Superior temporal gyrus (tissue), 1 donor: ENCODE measurements at regions not wholly inside any gene's neighbourhood (a gene's known extent, or its start where the extent isn't known, plus 50 kb on each side); places are given as distances from the start of the nearest gene placed in this dataset.

ENCODE experiments used
- DNase-seq: peaks from one replicate; pipeline ENCODE4 v3.0.0-alpha.2; 2016; ENCODE audit errors: extremely low spot score

GRCh38 chr4:89551191-89551590, 243.6 kb upstream of the GPRIN3 start:
- DNase-seq = no peak

DNA sequence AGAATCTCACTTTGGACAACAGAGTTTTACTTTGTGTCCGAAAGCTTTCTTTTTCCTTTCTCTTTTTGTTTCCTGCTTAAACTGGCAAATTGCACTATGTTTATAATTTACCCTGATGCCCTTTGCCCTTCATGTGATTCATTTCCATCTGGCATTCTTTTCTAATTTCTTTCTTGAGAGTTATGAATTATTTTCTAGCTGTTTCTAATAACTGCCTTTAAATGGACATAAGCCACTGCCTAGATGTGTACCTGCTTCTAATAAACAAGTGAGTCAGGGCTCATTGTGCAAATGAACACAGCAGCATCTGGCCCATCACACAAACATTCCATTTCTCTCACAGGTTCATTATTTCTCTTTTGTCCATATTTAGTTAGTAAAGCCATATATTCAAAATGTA, 242.3 kb upstream of the GPRIN3 start:
- DNase-seq = no peak

GRCh38 chr4:89545315-89545714, 237.7 kb upstream of the GPRIN3 start:
- DNase-seq = no peak

GRCh38 chr4:89541998-89542397, 234.4 kb upstream of the GPRIN3 start:
- no peak for DNase-seq

GRCh38 chr4:89539797-89540711, 232.5 kb upstream of the GPRIN3 start:
- DNase-seq = no peak

DNA sequence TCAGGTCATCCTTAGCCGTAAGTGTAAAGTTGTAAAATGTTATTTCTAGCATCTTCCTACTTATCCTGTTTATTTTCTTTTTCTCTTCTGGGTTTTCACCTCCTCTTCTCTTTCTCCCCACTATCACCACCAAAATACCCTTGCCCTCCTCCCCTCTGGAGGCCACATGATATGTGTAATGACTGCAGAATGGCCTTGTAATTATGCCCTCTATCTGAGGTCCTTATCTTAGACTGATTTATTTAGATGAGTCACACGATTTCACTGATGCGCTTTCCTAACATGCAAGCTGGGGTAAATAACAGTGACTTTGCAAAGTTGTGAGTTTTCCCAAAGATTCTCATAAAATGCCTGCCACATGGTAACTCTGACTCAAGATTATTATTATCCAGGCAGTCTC, 231.8 kb upstream of the GPRIN3 start:
- DNase-seq = no peak

DNA sequence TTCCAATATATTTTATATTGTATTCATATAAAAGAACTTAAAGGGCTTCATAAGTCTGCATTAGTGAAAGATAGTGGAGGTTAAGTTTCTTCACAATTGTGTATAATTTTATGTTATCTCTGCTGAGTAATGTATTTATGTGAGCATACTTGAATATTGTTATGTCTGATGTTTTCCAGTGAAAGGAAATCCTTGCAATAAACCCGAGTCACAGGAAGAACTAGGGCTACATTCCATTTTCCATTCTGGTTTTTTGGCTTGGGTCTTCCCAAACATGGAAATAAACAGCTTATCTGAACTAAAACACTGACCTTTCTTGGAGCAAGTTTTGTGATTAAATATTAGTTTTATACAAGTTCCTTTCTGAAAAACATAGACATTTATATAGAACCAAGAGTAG, 231.3 kb upstream of the GPRIN3 start:
- DNase-seq = no peak

GRCh38 chr4:89538171-89538570, 230.6 kb upstream of the GPRIN3 start:
- DNase-seq = no peak

- DNase-seq = no peak
These were observed 229.7 kb upstream of the GPRIN3 start for GRCh38 chr4:89537281-89537680.

- no peak for DNase-seq
These were observed 227.7 kb upstream of the GPRIN3 start for GRCh38 chr4:89535251-89535650.

- DNase-seq = no peak
These were observed 226.8 kb upstream of the GPRIN3 start for GRCh38 chr4:89534356-89534755.

- DNase-seq = no peak
These were observed 224.5 kb upstream of the GPRIN3 start for GRCh38 chr4:89531932-89532640.

GRCh38 chr4:89528526-89529133, 221.0 kb upstream of the GPRIN3 start:
- no peak for DNase-seq

DNA sequence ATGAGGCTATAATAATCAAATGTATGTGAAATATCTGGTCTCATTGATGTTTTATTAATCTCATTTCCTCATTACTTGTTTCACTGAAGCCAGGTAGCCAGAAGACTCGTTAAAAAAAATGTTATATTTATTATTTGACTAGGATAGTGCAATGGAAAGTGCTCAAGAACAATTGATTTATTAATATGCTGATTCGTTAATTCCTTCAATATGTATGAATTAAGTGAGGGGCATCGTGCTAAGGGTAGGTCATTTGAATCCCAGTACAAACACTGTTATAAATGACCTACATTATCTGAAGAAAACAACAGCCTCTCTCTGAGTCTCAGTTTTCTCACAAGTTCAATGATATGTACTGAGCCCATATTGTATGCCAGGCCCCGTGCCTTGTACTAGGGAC, 214.2 kb upstream of the GPRIN3 start:
- no peak for DNase-seq

- no peak for DNase-seq
These were observed 212.2 kb upstream of the GPRIN3 start for GRCh38 chr4:89519771-89520320.

DNA sequence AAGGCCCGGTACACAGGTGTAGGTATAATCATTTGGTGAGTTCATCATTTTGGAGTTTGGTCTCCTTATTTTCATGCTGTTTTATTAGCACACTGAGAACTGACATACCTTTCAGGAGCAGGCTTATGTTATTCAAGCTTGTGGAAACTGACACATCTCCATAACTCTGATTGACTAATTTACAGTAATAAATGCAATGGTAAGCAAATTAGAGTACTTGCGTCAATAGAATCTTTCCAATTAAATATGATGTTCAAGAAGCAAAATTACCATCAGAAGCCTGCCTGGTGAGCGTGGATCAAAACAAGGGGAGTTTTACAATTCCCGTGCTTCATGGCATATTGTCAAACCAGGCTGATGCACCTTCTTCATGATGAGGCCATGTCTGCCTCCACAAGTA, 210.7 kb upstream of the GPRIN3 start:
- no peak for DNase-seq

DNA sequence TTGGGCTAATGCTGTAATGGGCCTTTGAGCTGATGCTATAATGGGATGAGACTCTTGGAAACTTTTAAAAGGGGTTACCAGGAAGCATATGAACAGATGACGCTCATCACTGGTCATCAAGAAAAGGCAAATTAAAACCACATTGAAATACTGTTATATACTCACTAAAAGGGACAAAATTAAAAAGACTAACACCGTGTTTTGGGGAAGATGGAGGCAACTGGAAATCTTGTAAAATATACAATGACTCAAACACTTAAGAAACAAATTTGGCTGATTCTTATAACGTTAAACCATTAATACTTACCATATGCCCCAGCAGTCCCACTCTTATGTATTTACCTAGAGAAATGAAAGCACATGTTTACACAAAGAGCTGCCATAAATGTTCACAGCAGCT, 207.2 kb upstream of the GPRIN3 start:
- no peak for DNase-seq

DNA sequence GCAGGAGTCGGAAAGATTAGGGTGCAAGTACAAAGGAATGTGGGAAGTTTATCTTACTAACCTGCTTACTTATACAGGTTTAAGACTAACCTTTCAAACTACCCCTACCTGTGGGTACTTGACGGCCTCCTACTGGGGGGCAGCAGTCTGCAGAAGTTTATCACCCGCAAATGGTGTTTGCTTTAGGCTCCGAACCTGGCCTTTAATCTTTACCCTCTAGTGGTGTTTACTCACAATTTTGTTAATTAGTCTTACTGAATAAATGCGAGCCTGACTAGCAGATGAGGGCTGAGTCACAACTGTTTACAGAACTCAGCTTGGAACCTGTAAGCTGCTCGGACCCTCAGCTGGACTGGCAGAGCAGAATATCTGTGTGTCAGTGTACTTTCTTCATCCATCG, 204.2 kb upstream of the GPRIN3 start:
- DNase-seq = no peak

GRCh38 chr4:89509708-89510281, 202.2 kb upstream of the GPRIN3 start:
- DNase-seq = no peak

DNA sequence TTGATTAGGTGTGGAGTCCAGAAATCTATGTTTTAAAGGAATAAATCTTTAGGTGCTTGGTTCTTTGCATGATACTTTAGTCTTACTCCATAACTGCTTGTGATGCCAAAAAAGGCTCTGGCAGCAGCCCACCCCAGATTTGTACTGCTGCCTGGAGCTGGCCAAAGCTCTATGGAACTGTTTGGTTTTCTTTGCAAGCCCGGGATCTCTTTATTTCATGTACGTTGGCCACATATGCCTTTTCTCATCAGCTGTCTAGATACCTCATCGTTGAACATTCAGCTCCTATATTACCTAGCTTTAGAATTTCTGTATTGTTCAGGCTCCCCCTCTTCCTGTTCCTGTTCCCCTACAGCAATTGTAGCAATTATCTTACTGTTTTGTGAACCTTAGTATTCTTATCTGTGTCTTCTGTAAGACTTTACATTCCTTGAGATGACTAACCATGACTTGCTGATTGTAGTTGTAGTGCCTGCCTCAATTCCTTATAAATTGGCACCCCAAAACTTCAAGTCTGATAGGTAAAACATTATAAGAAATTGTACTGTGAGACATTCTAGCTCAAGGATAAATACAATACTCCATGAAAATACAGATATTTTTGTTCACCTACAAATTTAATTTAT, 199.4 kb upstream of the GPRIN3 start:
- no peak for DNase-seq

DNA sequence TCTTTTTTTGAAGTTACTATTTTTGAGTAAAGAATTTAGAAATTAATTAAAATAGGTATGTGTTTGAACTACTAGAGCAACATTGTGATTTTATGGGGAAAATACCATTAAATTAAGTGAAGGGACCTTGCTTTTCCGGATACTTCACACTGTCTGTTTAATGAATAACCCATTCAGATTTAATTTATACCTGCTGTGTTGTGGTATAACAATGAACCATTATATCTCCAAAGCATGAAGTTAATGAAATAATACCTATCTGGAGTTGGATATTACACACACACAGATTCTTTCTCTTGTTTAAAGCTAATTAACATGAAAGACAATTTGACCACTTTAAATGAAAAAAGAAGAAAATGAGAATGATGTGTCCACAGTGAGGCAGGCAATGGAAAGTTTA, 195.0 kb upstream of the GPRIN3 start:
- no peak for DNase-seq
